Fibroblast of pulmonary artery (primary cell): ENCODE measurements at regions not wholly inside any gene's neighbourhood (a gene's known extent, or its start where the extent isn't known, plus 50 kb on each side); places are given as distances from the start of the nearest gene placed in this dataset.

ENCODE experiments used
- DNase-seq: peaks from one replicate; pipeline ENCODE4 v3.0.0-alpha.2; 2010; ENCODE audit warnings: low read depth
- H3K4me3 ChIP-seq: replicated peaks from 2 replicates; pipeline ENCODE4 v1.5.1; 2011; ENCODE audit warnings: low read depth, mild to moderate bottlenecking, control low read depth, low read length, moderate library complexity
- CTCF ChIP-seq: IDR thresholded peaks from 2 replicates; pipeline ENCODE4 v1.5.1; 2011; ENCODE audit warnings: mild to moderate bottlenecking, control low read depth, low read length, inconsistent platforms; ENCODE audit errors: missing control alignments

GRCh38 chr5:68576805-68577204 is 361.2 kb downstream of the PIK3R1 start:
- H3K4me3 ChIP-seq = no peak overlapping the region
- no peak for DNase-seq
- no peak for TF ChIP-seq CTCF

- DNase-seq = no peak
- no peak overlapping the region for H3K4me3 ChIP-seq
- no peak for TF ChIP-seq CTCF
These were observed 366.7 kb downstream of the PIK3R1 start for GRCh38 chr5:68582284-68582683.

- no peak for DNase-seq
- H3K4me3 ChIP-seq = no peak overlapping the region
- TF ChIP-seq CTCF = no peak
These were observed 371.6 kb downstream of the PIK3R1 start for GRCh38 chr5:68587171-68587570.

- DNase-seq = no peak
- TF ChIP-seq CTCF = no peak
- no peak overlapping the region for H3K4me3 ChIP-seq
These were observed 376.3 kb downstream of the PIK3R1 start for GRCh38 chr5:68591850-68592249.

GRCh38 chr5:68592351-68592750 is 376.8 kb downstream of the PIK3R1 start:
- H3K4me3 ChIP-seq = no peak overlapping the region
- no peak for DNase-seq
- no peak for TF ChIP-seq CTCF

- no peak for DNase-seq
- TF ChIP-seq CTCF = no peak
- H3K4me3 ChIP-seq = no peak overlapping the region
These were observed 377.7 kb downstream of the PIK3R1 start for GRCh38 chr5:68593211-68593671.

GRCh38 chr5:68612972-68613371 is 397.4 kb downstream of the PIK3R1 start:
- no peak for DNase-seq
- no peak for TF ChIP-seq CTCF
- H3K4me3 ChIP-seq = no peak overlapping the region
